K562 (cell line): ENCODE measurements at regions not wholly inside any gene's neighbourhood (a gene's known extent, or its start where the extent isn't known, plus 50 kb on each side); places are given as distances from the start of the nearest gene placed in this dataset.

Experiments used
- ATAC-seq: fragments of 200-7000 bp; cut with Tn5 transposase; 3 replicates; pipeline ENCODE4 v1.9.1; 2020; ENCODE audit warnings: moderate library complexity
- BruUV-seq: library from RNA; stranded (reverse); fragments of 400-500 nt; replicated peaks from 2 replicates; lab custom pipeline; 2021; lab: Mats Ljungman, UMichigan
- CTCF ChIA-PET: fragments of 300-600 bp; formaldehyde crosslinking; extraction: SDS; loops from one replicate; lab custom pipeline; 2021; ENCODE audit warnings: low intra/inter-chr PET ratio; lab: Yijun Ruan, JAX
- POLR2A ChIA-PET: fragments of 300-600, 350-650 bp; sonication (Branson Sonifier 250); formaldehyde crosslinking; extraction: SDS; loops from one replicate; lab custom pipeline; 2021; ENCODE audit warnings: antibody characterized with exemption, inconsistent platforms; lab: Yijun Ruan, JAX
- DNase-seq, 4 experiments: peaks; one replicate each; pipeline versions ENCODE4 v3.0.0 to v3.0.0-alpha.2; 2011 to 2018; ENCODE audit warnings: low spot score in 3 of 4, mixed read lengths in 3 of 4; ENCODE audit errors: extremely low read depth in 1 of 4
- FAIRE-seq: peaks from 2 replicates; lab custom pipeline; 2011; peaks lifted over from hg19 to GRCh38; lab: Jason Lieb, UNC
- H2AFZ ChIP-seq: 2 replicates; pipeline ENCODE4 v1.6.0; 2011; ENCODE audit warnings: low read depth, low read length, control low read depth, inconsistent platforms
- H3K27ac ChIP-seq: fragments of 200-600 bp; 3 replicates; pipeline ENCODE4 v1.8.0; 2011; ENCODE audit warnings: low read depth, mild to moderate bottlenecking, control low read depth, inconsistent platforms, low read length, moderate library complexity, mixed read lengths; ENCODE audit errors: extremely low read depth
- H3K27me3 ChIP-seq, 2 experiments: fragments of 300-600 bp in 1 of 2; 2 replicates in 1 of 2; 3 replicates in 1 of 2; pipeline versions ENCODE4 v1.6.0 to v1.8.0; 2011; ENCODE audit warnings: inconsistent platforms in 2 of 2, low read length in 2 of 2, mild to moderate bottlenecking in 1 of 2, mixed read lengths in 1 of 2, moderate library complexity in 1 of 2; ENCODE audit not compliant: control insufficient read depth in 2 of 2, insufficient read depth in 2 of 2
- H3K36me3 ChIP-seq: fragments of 300-600 bp; 3 replicates; pipeline ENCODE4 v1.8.0; 2011; ENCODE audit warnings: mild to moderate bottlenecking, low read length, inconsistent platforms; ENCODE audit not compliant: control insufficient read depth, insufficient read depth
- H3K4me1 ChIP-seq, 2 experiments: fragments of 200-600 bp in 1 of 2; replicated peaks in 1 of 2; 2 replicates in 1 of 2; 3 replicates in 1 of 2; pipeline versions ENCODE4 v1.5.1 to v1.8.0; 2011; ENCODE audit warnings: inconsistent platforms in 2 of 2, low read length in 2 of 2, mild to moderate bottlenecking in 1 of 2, mixed read lengths in 1 of 2, moderate library complexity in 1 of 2; ENCODE audit not compliant: control insufficient read depth in 2 of 2, insufficient read depth in 2 of 2
- H3K4me2 ChIP-seq: 2 replicates; pipeline ENCODE4 v1.6.1; 2011; ENCODE audit warnings: low read length, control low read depth, inconsistent platforms, mixed read lengths; ENCODE audit not compliant: insufficient read depth
- H3K4me3 ChIP-seq: fragments of 200-600 bp; sonication (generic), shearing (Covaris generic); 2 replicates; pipeline ENCODE4 v1.5.1; 2016; ENCODE audit warnings: control low read depth, inconsistent platforms
- H3K79me2 ChIP-seq: fragments of 200-600 bp; 3 replicates; pipeline ENCODE4 v1.8.0; 2011; ENCODE audit warnings: low read length, inconsistent platforms; ENCODE audit not compliant: control insufficient read depth, insufficient read depth
- H3K9ac ChIP-seq, 2 experiments: 2 replicates each; pipeline versions ENCODE4 v1.6.0 to v1.6.1; 2011; ENCODE audit warnings: low read depth in 2 of 2, low read length in 2 of 2, control low read depth in 1 of 2, inconsistent platforms in 1 of 2, mild to moderate bottlenecking in 1 of 2, mixed read lengths in 1 of 2; ENCODE audit not compliant: insufficient read depth in 1 of 2
- H3K9me1 ChIP-seq: one replicate; pipeline ENCODE4 v1.6.0; 2011; ENCODE audit warnings: inconsistent platforms, mild to moderate bottlenecking, low read length, moderate library complexity; ENCODE audit not compliant: control insufficient read depth, insufficient read depth
- H3K9me3 ChIP-seq: replicated peaks from 2 replicates; pipeline ENCODE4 v1.5.1; 2011; ENCODE audit warnings: low read depth, low read length, inconsistent platforms; ENCODE audit not compliant: control insufficient read depth, insufficient read depth
- H4K20me1 ChIP-seq: replicated peaks from 2 replicates; pipeline ENCODE4 v1.6.1; 2011; ENCODE audit warnings: low read length, inconsistent platforms, mixed read lengths; ENCODE audit not compliant: control insufficient read depth, insufficient read depth
- WGBS: fragments of 100-300 bp; shearing (Covaris generic); methylation state at CpG from one replicate; pipeline ENCODE4 v1.1.6; 2016; ENCODE audit warnings: low coverage, mixed read lengths; ENCODE audit not compliant: insufficient coverage; ENCODE audit errors: missing lambda C conversion rate; 5-methylcytosine and 5-hydroxymethylcytosine counted together
- in situ Hi-C: fragments of 300-500 bp; cut with MboI; formaldehyde crosslinking; loops from 4 replicates; pipeline ENCODE4 v1.15.0; 2018; ENCODE audit warnings: inconsistent platforms, mixed read lengths
- intact Hi-C: fragments of 100-400 bp; cut with micrococcal nuclease; formaldehyde crosslinking; loops from 2 replicates; pipeline ENCODE4 v1.14.2; 2022
- TF ChIP-seq, protein P1 (sequence below), 2 experiments: fragments of 200-800 bp in 1 of 2; sonication (Bioruptor generic) in 1 of 2; sonication (generic) in 1 of 2; formaldehyde crosslinking in 1 of 2; IDR thresholded peaks in 1 of 2; conservative IDR thresholded peaks in 1 of 2; 2 replicates each; pipeline versions ENCODE4 v1.5.0 to v1.6.1; 2016 to 2020; ENCODE audit warnings: missing compliant biosample characterization in 1 of 2, missing genetic modification characterization in 1 of 2, missing genetic modification reagents in 1 of 2

DNA sequence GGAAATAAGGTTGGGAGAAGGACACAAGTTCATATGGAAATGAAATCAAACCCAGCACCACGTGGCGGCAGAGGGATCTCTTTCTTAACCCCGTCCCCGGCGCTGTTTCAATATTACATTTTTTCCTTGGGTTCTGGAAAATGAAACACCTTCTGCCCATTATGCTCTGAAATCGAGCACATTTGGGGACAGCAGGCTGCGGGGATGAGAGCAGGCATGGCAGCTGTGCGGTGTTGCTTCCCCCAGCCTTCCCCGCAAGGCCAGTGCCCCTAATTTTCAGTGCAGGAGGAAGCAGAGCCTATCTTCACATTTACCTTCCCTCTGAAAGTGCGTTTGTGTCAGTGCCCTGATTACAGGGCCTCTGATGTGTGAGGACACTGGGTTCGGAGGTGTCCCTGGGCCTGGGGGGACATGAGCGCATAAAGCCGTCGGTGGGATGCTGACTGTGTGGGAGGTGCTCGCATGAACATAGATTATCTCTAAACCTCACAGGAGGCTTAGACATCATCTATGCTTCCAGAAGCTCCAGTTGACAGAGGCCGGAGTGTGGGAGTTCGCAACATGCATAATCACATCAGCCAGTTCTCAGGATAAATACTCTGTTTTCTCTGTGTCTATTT lies 921.3 kb downstream of the BRD1 start:
- Histone ChIP-seq H3K9me1 (no peaks in the 10 kb centered on the region), H3K27ac (no peak overlapping the region), H3K27me3 (peaks cover 0 to 4% of the 10 kb centered on the region in 2 experiments; a peak in 2 of 5 replicates), H3K9ac (no peak overlapping the region), H3K9me3 (no peaks in the 10 kb centered on the region), H2AFZ (no peak overlapping the region), H3K79me2 (no peaks in the 10 kb centered on the region), H3K36me3 (no peaks in the 10 kb centered on the region), H3K4me3 (no peak overlapping the region), H4K20me1 (no peaks in the 10 kb centered on the region), H3K4me1 (no peaks in the 10 kb centered on the region), H3K4me2 (no peak overlapping the region)
- intact Hi-C loops (no loop called here), in situ Hi-C loops (no loop called here)
- no peak for ATAC-seq
- ChIA-PET CTCF (no interaction called here), POLR2A (no interaction called here)
- TF ChIP-seq, protein P1, sequence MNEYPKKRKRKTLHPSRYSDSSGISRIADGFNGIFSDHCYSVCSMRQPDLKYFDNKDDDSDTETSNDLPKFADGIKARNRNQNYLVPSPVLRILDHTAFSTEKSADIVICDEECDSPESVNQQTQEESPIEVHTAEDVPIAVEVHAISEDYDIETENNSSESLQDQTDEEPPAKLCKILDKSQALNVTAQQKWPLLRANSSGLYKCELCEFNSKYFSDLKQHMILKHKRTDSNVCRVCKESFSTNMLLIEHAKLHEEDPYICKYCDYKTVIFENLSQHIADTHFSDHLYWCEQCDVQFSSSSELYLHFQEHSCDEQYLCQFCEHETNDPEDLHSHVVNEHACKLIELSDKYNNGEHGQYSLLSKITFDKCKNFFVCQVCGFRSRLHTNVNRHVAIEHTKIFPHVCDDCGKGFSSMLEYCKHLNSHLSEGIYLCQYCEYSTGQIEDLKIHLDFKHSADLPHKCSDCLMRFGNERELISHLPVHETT (CRISPR knock-in tag; conservative IDR thresholded peaks at IDR 0.05 in 1 of 2, IDR thresholded peaks at IDR 0.05 in 1 of 2), result no peak
- no peak for DNase-seq
- no TSS peak for BruUV-seq
- FAIRE-seq, result no peak
- WGBS, result 3% methylated on average over 15 of the region's 17 CpGs
